Progenitor cell of endocrine pancreas (in vitro differentiated cells): ENCODE measurements at regions not wholly inside any gene's neighbourhood (a gene's known extent, or its start where the extent isn't known, plus 50 kb on each side); places are given as distances from the start of the nearest gene placed in this dataset.

Experiments used
- DNase-seq: peaks from one replicate; pipeline ENCODE4 v3.0.0; 2021; ENCODE audit warnings: low spot score; ENCODE audit not compliant: unreplicated experiment
- H3K27ac Mint-ChIP-seq: 2 replicates; pipeline ENCODE4 v1.8.0; 2021; ENCODE audit warnings: mild to moderate bottlenecking, moderate library complexity, mixed read lengths
- H3K27me3 Mint-ChIP-seq: 2 replicates; pipeline ENCODE4 v1.8.0; 2021; ENCODE audit warnings: mixed read lengths
- H3K36me3 Mint-ChIP-seq: 2 replicates; pipeline ENCODE4 v1.8.0; 2022; ENCODE audit warnings: mixed read lengths; ENCODE audit not compliant: insufficient read depth
- H3K4me1 Mint-ChIP-seq: 2 replicates; pipeline ENCODE4 v1.8.0; 2021; ENCODE audit warnings: low read depth, mixed read lengths
- H3K4me3 Mint-ChIP-seq: 2 replicates; pipeline ENCODE4 v1.8.0; 2021; ENCODE audit warnings: low read depth, mild to moderate bottlenecking, moderate library complexity, mixed read lengths
- H3K9me3 Mint-ChIP-seq: 2 replicates; pipeline ENCODE4 v1.8.0; 2021; ENCODE audit warnings: low read depth, mixed read lengths
- CTCF ChIP-seq: fragments of 200-600 bp; sonication (generic); IDR thresholded peaks from one replicate; pipeline ENCODE4 v1.5.0; 2021; ENCODE audit warnings: antibody characterized with exemption, mild to moderate bottlenecking; ENCODE audit not compliant: unreplicated experiment

GRCh38 chr17:53538129-53538617 is 284.6 kb upstream of the KIF2B start:
- Mint-ChIP-seq H3K27me3 (no peaks in the 10 kb centered on the region), H3K4me3 (no peak overlapping the region), H3K27ac (no peak overlapping the region), H3K36me3 (no peaks in the 10 kb centered on the region), H3K4me1 (no peaks in the 10 kb centered on the region), H3K9me3 (no peaks in the 10 kb centered on the region)
- TF ChIP-seq CTCF: no peak
- no peak for DNase-seq

GRCh38 chr17:53527473-53527872 is 295.3 kb upstream of the KIF2B start:
- TF ChIP-seq CTCF: no peak
- DNase-seq: no peak
- Mint-ChIP-seq H3K4me3 (no peak overlapping the region), H3K4me1 (no peaks in the 10 kb centered on the region), H3K36me3 (no peaks in the 10 kb centered on the region), H3K27ac (no peak overlapping the region), H3K9me3 (peaks cover 4% of the 10 kb centered on the region), H3K27me3 (no peaks in the 10 kb centered on the region)

DNA sequence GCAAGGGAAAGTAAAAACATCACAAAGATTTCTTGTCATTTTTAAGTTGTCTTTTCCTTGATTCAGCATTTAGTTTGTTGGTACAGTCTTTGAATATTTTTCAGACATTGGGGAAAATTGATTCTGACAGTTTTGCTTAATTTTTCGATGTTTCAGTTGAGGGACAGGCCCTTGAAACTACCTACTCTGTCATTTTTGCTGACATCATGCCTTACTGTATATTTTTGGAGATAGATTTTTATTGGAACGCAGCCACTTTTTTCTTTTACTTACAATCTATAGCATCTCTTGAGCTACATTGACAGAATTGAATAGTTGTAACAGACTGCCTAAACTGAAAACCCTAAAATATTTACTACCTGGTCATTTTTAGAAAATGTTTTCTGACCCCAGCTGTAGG is 297.1 kb upstream of the KIF2B start:
- H3K36me3 Mint-ChIP-seq: no peaks in the 10 kb centered on the region
- H3K4me3 Mint-ChIP-seq: no peak overlapping the region
- H3K27me3 Mint-ChIP-seq: no peaks in the 10 kb centered on the region
- no peak for DNase-seq
- peaks cover 4% of the 10 kb centered on the region for H3K9me3 Mint-ChIP-seq
- H3K4me1 Mint-ChIP-seq: no peaks in the 10 kb centered on the region
- H3K27ac Mint-ChIP-seq: no peak overlapping the region
- no peak for TF ChIP-seq CTCF

DNA sequence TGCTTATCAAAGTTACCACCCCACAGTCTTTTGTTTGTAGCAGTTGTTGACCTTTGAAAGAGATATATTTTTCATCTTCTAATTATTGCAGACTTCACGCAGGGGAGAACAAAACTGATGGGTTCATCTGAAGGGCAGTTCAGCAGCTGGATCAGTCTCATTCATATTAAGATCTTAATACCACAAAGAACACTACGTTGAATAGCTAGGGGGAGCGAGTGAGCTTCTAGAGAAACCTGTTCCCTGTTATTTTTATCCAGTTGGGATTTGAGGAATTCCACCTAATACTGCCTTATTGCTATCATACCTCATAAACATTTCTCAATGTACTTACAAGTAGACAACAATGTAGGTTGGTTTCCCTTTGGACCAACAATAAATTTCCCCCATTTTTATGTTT is 306.1 kb upstream of the KIF2B start:
- TF ChIP-seq CTCF: peak; percentile 34

DNA sequence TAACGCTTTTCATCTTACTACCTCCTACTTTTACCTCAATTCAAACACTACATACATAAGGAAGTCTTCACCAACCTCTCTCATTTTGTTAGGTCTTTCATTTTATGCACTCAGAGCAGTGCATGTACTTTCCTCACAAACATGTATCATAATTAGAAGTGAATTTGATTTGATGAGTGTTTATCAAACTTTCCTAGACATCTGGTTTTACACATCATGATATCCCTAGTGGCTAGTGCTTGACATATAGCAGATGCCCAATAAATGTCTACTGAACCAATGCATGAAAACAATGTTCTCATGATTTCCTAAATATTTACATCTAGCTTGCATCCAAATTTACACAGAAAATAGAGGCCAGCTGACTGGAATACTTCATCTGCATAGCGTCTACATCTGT is 323.4 kb upstream of the KIF2B start:
- Mint-ChIP-seq H3K9me3 (peaks cover 3% of the 10 kb centered on the region), H3K36me3 (no peaks in the 10 kb centered on the region), H3K4me3 (no peak overlapping the region), H3K27ac (no peak overlapping the region), H3K27me3 (no peaks in the 10 kb centered on the region), H3K4me1 (no peaks in the 10 kb centered on the region)
- no peak for DNase-seq
- no peak for TF ChIP-seq CTCF

More for the DNA sequence above, 306.1 kb upstream of the KIF2B start:
- Mint-ChIP-seq H3K27ac (no peak overlapping the region), H3K9me3 (peaks cover 7% of the 10 kb centered on the region), H3K36me3 (no peaks in the 10 kb centered on the region), H3K4me1 (peaks cover 2% of the 10 kb centered on the region), H3K27me3 (no peaks in the 10 kb centered on the region), H3K4me3 (no peak overlapping the region)
- no peak for DNase-seq
